ENCODE measurements at regions not wholly inside any gene's neighbourhood (a gene's known extent, or its start where the extent isn't known, plus 50 kb on each side); places are given as distances from the start of the nearest gene placed in this dataset.

GRCh38 chr1:100646001-100646400 lies 73.5 kb upstream of the VCAM1 start:
- TF ChIP-seq CTCF (IDR thresholded peaks at IDR 0.05) (no peak), POLR2A (IDR thresholded peaks at IDR 0.05) (no peak)
